CD4-positive, alpha-beta T cell (primary cell): ENCODE measurements at regions not wholly inside any gene's neighbourhood (a gene's known extent, or its start where the extent isn't known, plus 50 kb on each side); places are given as distances from the start of the nearest gene placed in this dataset.

Experiments
- ATAC-seq: fragments of 200-7000 bp; cut with Tn5 transposase; one replicate; pipeline ENCODE4 v1.10.0; 2022; ENCODE audit warnings: mild to moderate bottlenecking; ENCODE audit not compliant: poor library complexity
- CTCF ChIA-PET: fragments of 350-600 bp; sonication (Branson Sonifier 250); formaldehyde crosslinking; loops from one replicate; lab custom pipeline; 2021; ENCODE audit warnings: antibody characterized with exemption, inconsistent platforms; lab: Charles Lee
- POLR2A ChIA-PET: fragments of 350-600 bp; sonication (Branson Sonifier 250); formaldehyde crosslinking; loops from one replicate; lab custom pipeline; 2021; ENCODE audit warnings: antibody characterized with exemption, inconsistent platforms; lab: Charles Lee
- DNase-seq, 14 experiments: peaks; one replicate each; pipeline ENCODE4 v3.0.0-alpha.2; 2013 to 2020; ENCODE audit warnings: mixed read lengths in 2 of 14
- H3K27ac ChIP-seq, 2 donors: one replicate each; pipeline versions ENCODE4 v1.5.1 to v1.7.0; 2013; ENCODE audit warnings: low read length in 2 of 2, low read depth in 1 of 2, mild to moderate bottlenecking in 1 of 2
- H3K27me3 ChIP-seq, 2 experiments: 1 replicate in 1 of 2; 2 replicates in 1 of 2; pipeline versions ENCODE4 v1.6.1 to v1.7.0; 2013; ENCODE audit warnings: low read length in 2 of 2, control low read depth in 1 of 2, mild to moderate bottlenecking in 1 of 2, moderate library complexity in 1 of 2; ENCODE audit not compliant: insufficient read depth in 2 of 2, control insufficient read depth in 1 of 2
- H3K36me3 ChIP-seq: one replicate; pipeline ENCODE4 v1.6.1; 2013; ENCODE audit warnings: low read length, control low read depth; ENCODE audit not compliant: insufficient read depth
- H3K4me1 ChIP-seq: one replicate; pipeline ENCODE4 v1.6.1; 2013; ENCODE audit warnings: low read length, control low read depth; ENCODE audit not compliant: insufficient read depth
- H3K4me3 ChIP-seq: one replicate; pipeline ENCODE4 v1.5.1; 2013; ENCODE audit warnings: mild to moderate bottlenecking, low read length, moderate library complexity
- H3K9me3 ChIP-seq, 2 experiments: 1 replicate in 1 of 2; 2 replicates in 1 of 2; pipeline versions ENCODE4 v1.6.1 to v1.7.0; 2013; ENCODE audit warnings: low read length in 2 of 2, mild to moderate bottlenecking in 2 of 2, control low read depth in 1 of 2, moderate library complexity in 1 of 2; ENCODE audit not compliant: control insufficient read depth in 1 of 2, insufficient read depth in 1 of 2
- H3K27ac Mint-ChIP-seq: one replicate; pipeline ENCODE4 v1.8.0; 2020; ENCODE audit warnings: mixed read lengths
- H3K27me3 Mint-ChIP-seq: one replicate; pipeline ENCODE4 v1.8.0; 2021; ENCODE audit warnings: mixed read lengths
- H3K36me3 Mint-ChIP-seq: one replicate; pipeline ENCODE4 v1.8.0; 2021; ENCODE audit warnings: low read depth, mixed read lengths
- H3K4me1 Mint-ChIP-seq: one replicate; pipeline ENCODE4 v1.8.0; 2021; ENCODE audit warnings: low read depth, mixed read lengths
- H3K4me3 Mint-ChIP-seq: one replicate; pipeline ENCODE4 v1.8.0; 2020; ENCODE audit warnings: mild to moderate bottlenecking, mixed read lengths
- H3K9me3 Mint-ChIP-seq: one replicate; pipeline ENCODE4 v1.8.0; 2020; ENCODE audit warnings: mixed read lengths
- CTCF ChIP-seq: fragments of 200-600 bp; IDR thresholded peaks from one replicate; pipeline ENCODE4 v1.8.0; 2022; ENCODE audit warnings: antibody characterized with exemption, mild to moderate bottlenecking
- intact Hi-C, 2 experiments: fragments of 100-400 bp; cut with DNase I in 1 of 2; cut with micrococcal nuclease in 1 of 2; formaldehyde crosslinking; loops; one replicate each; pipeline versions ENCODE4 v1.15.1 to v1.9.0; 2023 to 2025; cut with DNase I, micrococcal nuclease

GRCh38 chr2:216260629-216261028 lies 111.7 kb downstream of the MARCHF4 start:
- H3K27ac ChIP-seq, result no peak overlapping the region

GRCh38 chr2:216259081-216259480 lies 113.2 kb downstream of the MARCHF4 start:
- intact Hi-C loops, result no loop called here
- H3K4me3 ChIP-seq, result no peak overlapping the region
- POLR2A ChIA-PET, result no interaction called here

More at GRCh38 chr2:216260629-216261028, 111.7 kb downstream of the MARCHF4 start:
- Histone ChIP-seq H3K4me3 (no peak overlapping the region), H3K27me3 (no peaks in the 10 kb centered on the region), H3K4me1 (no peaks in the 10 kb centered on the region), H3K36me3 (no peaks in the 10 kb centered on the region), H3K9me3 (no peaks in the 10 kb centered on the region)
- intact Hi-C loops, result no loop called here
- Mint-ChIP-seq H3K4me3 (no peak overlapping the region), H3K27ac (no peak overlapping the region), H3K9me3 (no peaks in the 10 kb centered on the region), H3K27me3 (no peaks in the 10 kb centered on the region), H3K36me3 (no peaks in the 10 kb centered on the region), H3K4me1 (no peaks in the 10 kb centered on the region)
- no peak for ATAC-seq
- ChIA-PET POLR2A (no interaction called here), CTCF (no interaction called here)
- DNase-seq, result no peak
- TF ChIP-seq CTCF, result no peak

GRCh38 chr2:216257089-216257488 lies 115.2 kb downstream of the MARCHF4 start:
- ChIA-PET CTCF (no interaction called here), POLR2A (no interaction called here)
- no peak overlapping the region for H3K4me3 Mint-ChIP-seq
- Histone ChIP-seq H3K4me3 (no peak overlapping the region), H3K36me3 (no peaks in the 10 kb centered on the region), H3K27me3 (peaks cover 0 to 2% of the 10 kb centered on the region in 2 experiments), H3K27ac (no peak overlapping the region), H3K9me3 (no peaks in the 10 kb centered on the region), H3K4me1 (no peaks in the 10 kb centered on the region)
- no peaks in the 10 kb centered on the region for H3K36me3 Mint-ChIP-seq
- H3K4me1 Mint-ChIP-seq, result no peaks in the 10 kb centered on the region
- DNase-seq, result no peak
- intact Hi-C loops, result no loop called here
- H3K27me3 Mint-ChIP-seq, result no peaks in the 10 kb centered on the region
- no peak overlapping the region for H3K27ac Mint-ChIP-seq
- TF ChIP-seq CTCF, result no peak
- ATAC-seq, result no peak
- no peaks in the 10 kb centered on the region for H3K9me3 Mint-ChIP-seq

More at GRCh38 chr2:216259081-216259480, 113.2 kb downstream of the MARCHF4 start:
- H3K36me3 Mint-ChIP-seq, result no peaks in the 10 kb centered on the region
- no peaks in the 10 kb centered on the region for H3K4me1 Mint-ChIP-seq
- Histone ChIP-seq H3K9me3 (no peaks in the 10 kb centered on the region), H3K27me3 (no peaks in the 10 kb centered on the region), H3K36me3 (no peaks in the 10 kb centered on the region), H3K4me1 (no peaks in the 10 kb centered on the region), H3K27ac (no peak overlapping the region)
- no peaks in the 10 kb centered on the region for H3K27me3 Mint-ChIP-seq
- CTCF ChIA-PET, result no interaction called here
- ATAC-seq (no peak), DNase-seq (no peak)
- H3K4me3 Mint-ChIP-seq, result no peak overlapping the region
- H3K9me3 Mint-ChIP-seq, result no peaks in the 10 kb centered on the region
- no peak overlapping the region for H3K27ac Mint-ChIP-seq
- no peak for TF ChIP-seq CTCF
